T47D (cell line): ENCODE measurements at regions not wholly inside any gene's neighbourhood (a gene's known extent, or its start where the extent isn't known, plus 50 kb on each side); places are given as distances from the start of the nearest gene placed in this dataset.

Experiments used
- DNase-seq, 2 experiments: peaks; one replicate each; pipeline versions ENCODE4 v3.0.0 to v3.0.0-alpha.2; 2011 to 2012; ENCODE audit warnings: low read depth in 1 of 2, low spot score in 1 of 2
- JUND ChIP-seq: IDR thresholded peaks from 2 replicates; pipeline ENCODE4 v1.6.1; 2012; ENCODE audit warnings: low read depth
- in situ Hi-C: cut with HindIII; loops from 2 replicates; pipeline ENCODE4 v1.10.0; 2016; ENCODE audit warnings: low sequenced_read_pairs, low pct_unique_long_range_greater_than_20kb

GRCh38 chr1:42014823-42015222 lies 96.1 kb upstream of the HIVEP3 start:
- in situ Hi-C loops = no loop called here
- TF ChIP-seq JUND = no peak
- no peak for DNase-seq

- no peak for DNase-seq
- in situ Hi-C loops = no loop called here
- no peak for TF ChIP-seq JUND
Observed at GRCh38 chr1:42013881-42014470, 95.3 kb upstream of the HIVEP3 start.

GRCh38 chr1:42012852-42013251 lies 94.1 kb upstream of the HIVEP3 start:
- DNase-seq = no peak
- no peak for TF ChIP-seq JUND

GRCh38 chr1:42010381-42010780 lies 91.7 kb upstream of the HIVEP3 start:
- no peak for TF ChIP-seq JUND
- in situ Hi-C loops = no loop called here
- DNase-seq = no peak

More at GRCh38 chr1:42012852-42013251, 94.1 kb upstream of the HIVEP3 start:
- in situ Hi-C loops = no loop called here

- TF ChIP-seq JUND = no peak
- in situ Hi-C loops = no loop called here
- no peak for DNase-seq
Observed at GRCh38 chr1:42008264-42008663, 89.5 kb upstream of the HIVEP3 start.

- TF ChIP-seq JUND = no peak
- in situ Hi-C loops = no loop called here
- DNase-seq = no peak
Observed at GRCh38 chr1:42006836-42007235, 88.1 kb upstream of the HIVEP3 start.

- in situ Hi-C loops = no loop called here
- no peak for DNase-seq
- no peak for TF ChIP-seq JUND
Observed at GRCh38 chr1:42006093-42006492, 87.4 kb upstream of the HIVEP3 start.

GRCh38 chr1:42005530-42005929 lies 86.8 kb upstream of the HIVEP3 start:
- DNase-seq = no peak
- in situ Hi-C loops = no loop called here
- TF ChIP-seq JUND = no peak

- no peak for DNase-seq
- in situ Hi-C loops = no loop called here
- TF ChIP-seq JUND = no peak
Observed at GRCh38 chr1:42004860-42005259, 86.1 kb upstream of the HIVEP3 start.

- no peak for DNase-seq
- in situ Hi-C loops = no loop called here
- no peak for TF ChIP-seq JUND
Observed at GRCh38 chr1:42004322-42004721, 85.6 kb upstream of the HIVEP3 start.

- TF ChIP-seq JUND = no peak
- in situ Hi-C loops = no loop called here
- DNase-seq = peak in 1 of 2 experiments; percentile 58
Observed at GRCh38 chr1:42003433-42003832, 84.7 kb upstream of the HIVEP3 start.

GRCh38 chr1:42002220-42002619 lies 83.5 kb upstream of the HIVEP3 start:
- DNase-seq = peak in 1 of 2 experiments; percentile 6
- in situ Hi-C loops = no loop called here
- no peak for TF ChIP-seq JUND

GRCh38 chr1:42000766-42001165 lies 82.0 kb upstream of the HIVEP3 start:
- DNase-seq = no peak
- TF ChIP-seq JUND = no peak
- in situ Hi-C loops = no loop called here

GRCh38 chr1:41999884-42000283 lies 81.2 kb upstream of the HIVEP3 start:
- no peak for DNase-seq
- no peak for TF ChIP-seq JUND
- in situ Hi-C loops = no loop called here
